HG03097 (cell line): ENCODE measurements at regions not wholly inside any gene's neighbourhood (a gene's known extent, or its start where the extent isn't known, plus 50 kb on each side); places are given as distances from the start of the nearest gene placed in this dataset.

ENCODE experiments used
- ATAC-seq: cut with Tn5 transposase; IDR thresholded peaks from one replicate; pipeline ENCODE4 v1.9.1; 2021; ENCODE audit not compliant: unreplicated experiment, low FRiP score

DNA sequence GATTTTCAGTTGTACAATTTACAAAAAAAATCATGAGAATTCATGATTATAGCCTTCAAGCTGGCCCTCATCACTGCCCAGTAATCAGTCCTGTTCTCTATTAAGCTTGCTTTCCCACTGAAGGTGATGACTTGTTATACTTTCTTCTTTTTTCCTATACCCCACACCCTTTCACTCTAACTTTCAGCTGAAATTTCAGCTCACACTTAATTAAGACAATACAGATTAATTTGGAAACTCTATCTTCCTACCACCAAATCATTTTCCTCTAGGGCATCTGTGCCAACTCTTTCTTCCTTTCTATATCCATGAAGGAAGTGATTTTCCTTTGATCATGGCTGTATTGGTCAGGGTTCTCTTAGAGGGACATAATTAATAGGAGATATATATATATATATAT lies 449.9 kb downstream of the CD109 start:
- ATAC-seq, result no peak

- ATAC-seq, result no peak
These were observed 441.9 kb downstream of the CD109 start for GRCh38 chr6:74137911-74138310.

DNA sequence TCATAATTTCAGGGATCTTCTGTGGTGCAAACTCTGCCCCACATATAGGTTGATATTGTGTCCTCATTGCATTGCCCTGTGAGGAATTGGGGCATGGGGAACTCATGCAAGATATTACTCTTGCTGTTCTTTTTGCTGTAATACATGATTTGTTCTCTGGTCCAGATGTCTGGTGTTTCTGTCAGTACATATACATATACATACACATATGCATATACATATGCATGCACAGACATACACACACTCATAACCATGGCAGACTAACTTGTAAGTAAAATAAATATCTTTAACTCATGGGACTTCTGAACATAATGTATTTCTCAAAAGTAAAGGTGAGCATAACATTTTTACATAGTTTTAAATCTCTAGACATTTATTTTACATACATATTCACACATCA lies 438.3 kb downstream of the CD109 start:
- ATAC-seq, result no peak

DNA sequence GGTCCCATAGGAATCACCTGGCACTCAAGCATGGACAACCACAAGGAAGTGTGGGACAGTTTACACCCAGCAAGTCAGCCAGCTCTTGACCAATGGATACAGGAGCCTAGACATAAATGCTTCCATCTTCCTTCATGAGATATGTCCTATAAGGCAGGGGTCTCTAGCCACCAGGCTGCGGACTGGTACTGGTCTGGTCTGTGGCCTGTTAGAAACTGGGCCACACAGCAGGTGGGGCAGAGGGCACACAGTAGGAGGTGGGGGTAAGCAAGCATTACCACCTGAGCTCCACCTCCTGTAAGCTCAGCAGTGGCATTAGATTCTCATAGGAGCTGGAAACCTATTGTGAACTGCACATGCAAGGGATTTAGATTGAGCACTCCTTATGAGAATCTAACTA lies 437.1 kb downstream of the CD109 start:
- no peak for ATAC-seq

GRCh38 chr6:74130641-74131040 lies 434.6 kb downstream of the CD109 start:
- ATAC-seq, result no peak

DNA sequence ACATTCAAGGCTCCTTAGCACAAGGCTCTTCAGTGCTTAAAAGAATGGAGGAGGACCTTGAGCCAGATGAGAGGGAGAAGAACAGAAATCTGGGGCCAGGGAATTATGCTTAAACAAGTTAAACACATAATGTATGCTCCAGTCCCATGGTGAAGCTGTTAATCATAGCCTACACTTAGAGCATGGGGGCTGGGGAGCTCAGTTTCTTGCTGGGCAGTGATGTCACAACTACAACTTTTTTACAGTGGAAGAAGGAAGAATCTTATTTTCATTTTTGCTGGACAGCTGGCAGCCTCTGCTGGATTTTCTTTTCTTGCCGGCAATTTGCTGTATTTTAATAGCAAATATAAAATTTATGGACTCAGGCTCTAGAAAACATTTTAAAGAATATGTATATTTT lies 432.5 kb downstream of the CD109 start:
- no peak for ATAC-seq

- no peak for ATAC-seq
These were observed 421.1 kb downstream of the CD109 start for GRCh38 chr6:74117113-74117512.

DNA sequence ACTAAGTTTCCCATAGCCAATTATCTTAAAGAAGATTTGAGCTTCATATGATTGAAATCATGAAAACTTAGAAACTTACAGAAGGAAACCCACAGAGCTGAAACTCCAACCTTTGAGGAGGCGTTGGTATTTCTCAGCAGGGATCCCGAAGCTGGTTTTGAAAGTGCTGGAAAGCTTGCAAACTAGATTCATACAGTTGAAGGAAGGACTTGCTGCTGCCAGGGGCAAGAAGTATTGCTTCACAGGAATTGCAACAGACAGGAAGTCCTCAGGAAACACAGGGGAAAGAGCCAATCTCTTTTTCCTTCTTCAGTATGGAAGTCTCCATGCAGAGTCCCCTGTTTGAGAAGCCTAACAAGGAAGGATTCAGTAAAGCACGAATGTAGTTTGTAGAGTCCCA lies 419.7 kb downstream of the CD109 start:
- ATAC-seq, result no peak

- no peak for ATAC-seq
These were observed 418.4 kb downstream of the CD109 start for GRCh38 chr6:74114428-74114827.

DNA sequence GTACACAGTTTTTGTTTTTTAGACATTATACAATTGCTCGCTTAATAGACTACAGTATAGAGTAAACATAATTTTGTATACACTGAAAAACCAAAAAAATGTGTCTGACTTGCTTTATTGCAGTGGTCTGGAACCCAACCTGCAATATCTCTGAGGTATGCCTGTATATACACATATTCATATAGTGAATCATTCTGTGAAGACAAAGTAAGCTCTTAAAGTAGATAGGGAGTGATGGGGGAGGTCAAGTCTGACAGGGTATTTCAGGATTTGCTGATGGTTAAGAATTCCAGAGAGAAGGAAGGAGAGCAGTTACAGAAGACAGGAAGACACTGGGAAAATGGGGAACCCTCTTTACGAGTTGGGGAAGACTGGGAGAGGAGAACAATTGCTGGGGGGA lies 417.9 kb downstream of the CD109 start:
- no peak for ATAC-seq

GRCh38 chr6:74103417-74103816 lies 407.4 kb downstream of the CD109 start:
- ATAC-seq, result no peak

DNA sequence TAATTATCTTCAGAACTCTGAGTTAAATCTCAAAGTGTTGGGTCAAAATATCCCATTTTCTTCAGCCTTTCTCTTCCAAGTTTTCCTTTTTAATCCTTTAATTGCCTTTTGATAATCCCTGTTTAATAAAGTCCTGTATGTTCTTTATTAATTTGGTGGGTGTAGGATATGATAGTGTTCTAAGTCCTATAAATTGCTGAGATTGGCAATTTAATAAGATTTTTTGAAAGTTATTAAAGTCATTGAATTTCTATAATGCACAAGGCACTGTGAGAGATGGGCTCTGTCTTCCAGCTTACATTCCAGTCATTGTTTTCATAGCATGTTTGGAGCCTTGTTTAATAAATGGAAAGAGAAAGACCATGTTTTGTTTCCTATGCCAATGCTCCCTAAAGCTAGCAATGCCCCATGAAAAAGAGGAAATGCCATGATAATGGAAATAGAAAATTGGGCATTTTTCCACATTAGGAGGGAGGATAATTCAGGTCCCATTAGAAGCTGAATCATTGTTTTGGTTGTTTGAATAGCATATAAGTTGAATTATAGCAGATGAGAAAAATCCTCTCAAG lies 404.8 kb downstream of the CD109 start:
- no peak for ATAC-seq

GRCh38 chr6:74096329-74096728 lies 400.3 kb downstream of the CD109 start:
- ATAC-seq, result no peak

DNA sequence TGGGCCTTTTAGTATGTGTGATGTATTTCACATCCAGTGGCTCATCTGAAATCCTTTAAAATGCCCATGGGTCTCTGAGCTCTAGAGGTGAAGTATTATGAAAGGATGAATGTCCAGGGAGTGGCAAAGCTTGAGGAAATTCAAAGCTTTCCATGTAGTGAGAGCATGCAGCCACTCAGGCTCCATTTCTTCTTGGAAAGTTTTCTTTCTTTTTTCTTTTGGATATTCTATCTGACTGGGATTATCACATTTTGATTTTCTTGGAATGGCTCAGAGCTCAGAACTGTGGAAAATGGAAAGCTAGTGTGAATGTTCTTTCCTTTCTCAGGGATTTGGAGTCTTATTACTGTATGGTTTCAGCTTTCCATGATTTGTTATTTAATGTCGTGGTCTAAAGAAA lies 397.4 kb downstream of the CD109 start:
- ATAC-seq, result no peak

DNA sequence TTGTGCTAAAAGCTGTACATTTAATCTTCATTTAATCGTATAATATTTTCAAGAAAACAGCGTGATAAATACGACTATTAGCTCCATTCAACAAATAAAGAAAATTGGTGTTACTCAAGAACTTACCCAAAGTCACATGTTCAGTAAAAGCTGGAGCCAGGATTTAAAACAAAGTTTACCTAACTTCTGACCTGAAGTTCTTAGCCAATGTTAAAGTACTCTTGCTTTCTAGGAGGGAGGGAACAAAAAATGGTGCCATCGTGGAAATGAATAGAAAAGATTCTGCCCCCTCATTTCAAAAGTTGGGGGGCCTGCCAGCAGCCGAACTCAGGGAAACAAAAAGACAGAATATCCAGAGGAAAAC lies 395.8 kb downstream of the CD109 start:
- ATAC-seq, result no peak

DNA sequence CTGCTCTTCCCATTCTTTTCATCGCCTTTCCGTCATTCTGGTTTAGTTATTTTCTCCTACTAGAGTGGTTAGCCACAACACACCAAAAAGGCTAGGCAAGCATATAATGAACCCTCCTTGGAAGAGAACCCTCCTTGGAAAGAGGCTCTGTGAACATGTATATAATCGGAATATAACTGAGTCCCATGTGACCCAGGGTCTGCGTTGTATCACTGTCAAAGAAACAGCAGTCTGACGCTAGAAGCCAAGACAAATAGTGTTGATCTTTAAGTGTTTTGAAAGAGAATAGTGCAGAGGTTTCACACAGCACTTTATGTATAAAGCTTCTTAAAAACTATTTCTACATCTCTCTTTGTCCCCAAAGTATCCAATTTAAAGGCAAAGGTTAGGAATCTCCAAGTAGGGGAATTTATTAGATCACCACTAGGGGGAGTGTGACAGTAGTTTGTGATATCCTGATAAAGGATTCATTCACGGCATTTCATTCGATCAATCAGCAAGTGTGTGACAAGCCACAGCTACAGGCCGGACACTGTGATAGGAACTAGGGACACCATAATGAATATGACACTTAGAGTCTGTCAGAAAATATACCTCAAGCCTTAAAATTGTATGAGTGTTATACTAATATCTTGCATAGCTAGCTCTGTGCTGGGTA lies 395.3 kb downstream of the CD109 start:
- ATAC-seq, result no peak

GRCh38 chr6:74087899-74088298 lies 391.9 kb downstream of the CD109 start:
- no peak for ATAC-seq

- ATAC-seq, result no peak
These were observed 379.9 kb downstream of the CD109 start for GRCh38 chr6:74075896-74076295.

DNA sequence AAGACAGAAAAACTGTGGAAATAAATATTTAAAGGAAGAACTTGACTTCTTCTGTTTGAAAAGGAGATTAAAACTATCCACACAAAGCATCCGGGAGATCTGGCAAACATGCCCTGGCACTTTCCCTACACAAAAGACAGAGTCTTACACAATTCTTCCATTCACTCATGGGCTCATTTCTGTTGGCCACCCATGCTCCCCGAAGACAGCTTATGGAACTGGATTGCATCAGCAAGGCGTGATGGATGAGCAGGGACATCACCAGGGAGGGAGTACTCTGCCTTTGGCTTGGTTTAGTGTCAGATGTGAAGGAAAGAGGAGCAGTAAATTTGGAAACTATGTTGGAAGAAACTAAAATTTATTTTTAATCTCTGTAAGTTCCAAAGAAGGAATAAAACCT lies 379.3 kb downstream of the CD109 start:
- no peak for ATAC-seq

- no peak for ATAC-seq
These were observed 378.6 kb downstream of the CD109 start for GRCh38 chr6:74074645-74075044.

- ATAC-seq, result no peak
These were observed 378.0 kb downstream of the CD109 start for GRCh38 chr6:74073999-74074398.

DNA sequence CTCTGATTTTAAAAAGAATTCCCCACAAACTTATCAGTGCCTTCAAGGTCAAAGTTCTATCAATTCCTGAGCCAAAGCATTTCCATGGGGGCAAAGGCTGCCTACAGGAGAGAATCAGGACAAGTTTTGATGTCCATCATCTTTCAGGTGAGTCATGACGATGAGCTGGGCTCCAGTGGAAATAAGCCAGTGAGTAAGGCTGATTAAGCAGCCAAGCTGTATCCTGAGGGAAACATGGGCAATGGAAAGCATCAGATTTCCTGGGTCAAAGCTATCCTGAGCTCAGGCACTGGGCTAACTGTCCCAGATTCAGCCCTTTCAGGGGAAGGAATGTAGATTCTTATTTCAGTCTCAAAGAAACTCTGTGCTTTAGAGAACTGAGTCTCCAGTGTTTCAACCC lies 377.4 kb downstream of the CD109 start:
- no peak for ATAC-seq

DNA sequence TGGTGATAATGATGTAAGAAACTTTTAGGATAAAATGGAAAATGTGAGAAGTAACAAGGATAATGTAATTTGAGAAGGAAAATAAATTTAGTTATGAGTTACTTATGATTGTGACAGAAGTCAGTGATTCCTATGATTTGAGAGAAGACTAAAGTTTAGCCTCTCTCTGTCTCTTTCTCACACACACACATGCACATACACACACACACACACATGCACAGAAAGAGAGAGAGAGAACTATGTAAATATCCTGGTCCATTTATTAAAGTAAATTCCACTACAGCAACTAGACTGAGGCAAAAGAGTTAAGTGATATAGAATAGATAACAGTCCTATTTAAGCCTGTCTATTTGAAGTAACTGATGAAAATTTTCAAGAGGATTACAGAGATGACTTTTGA lies 375.2 kb downstream of the CD109 start:
- ATAC-seq, result no peak
